HG03460 (cell line): ENCODE measurements at regions not wholly inside any gene's neighbourhood (a gene's known extent, or its start where the extent isn't known, plus 50 kb on each side); places are given as distances from the start of the nearest gene placed in this dataset.

Source experiments
- ATAC-seq: cut with Tn5 transposase; IDR thresholded peaks from one replicate; pipeline ENCODE4 v1.9.1; 2021; ENCODE audit not compliant: unreplicated experiment

DNA sequence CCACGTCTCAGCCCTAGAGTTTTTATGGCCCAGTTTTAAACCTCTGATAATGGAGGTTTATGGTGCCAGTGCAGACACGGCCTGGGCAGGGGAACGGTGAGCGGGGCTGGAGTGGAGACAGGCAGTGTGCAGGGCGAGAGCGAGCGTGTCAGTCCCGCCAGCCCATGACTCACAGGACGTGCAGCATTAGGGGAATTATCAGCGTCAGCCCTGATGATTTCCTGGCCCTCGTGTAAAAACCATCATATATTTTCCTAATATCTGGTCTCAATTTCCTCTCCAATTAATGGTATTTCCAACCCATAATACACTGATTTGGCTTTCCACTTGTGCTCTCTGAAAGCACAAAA lies 104.6 kb upstream of the VSTM2B start:
- ATAC-seq, result no peak

DNA sequence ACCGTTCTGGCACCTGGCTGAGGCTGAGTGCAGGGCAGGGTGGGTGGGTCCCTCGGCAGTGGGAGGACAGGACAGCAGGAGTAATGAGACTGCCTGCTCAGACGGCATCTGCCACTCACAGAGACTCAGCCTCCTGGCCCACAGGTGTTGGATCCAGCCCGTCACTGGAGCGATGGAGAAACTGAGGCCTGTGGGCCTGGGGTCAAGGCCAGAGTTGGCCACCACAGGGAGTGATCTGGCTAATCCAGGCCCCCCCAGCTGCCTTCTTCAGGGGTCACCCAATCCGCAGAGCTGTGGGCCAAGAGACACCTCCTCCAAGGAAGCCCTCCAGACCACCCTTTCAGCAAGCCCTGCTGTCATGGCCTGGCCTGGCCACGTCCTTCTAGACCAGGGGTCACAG lies 103.7 kb upstream of the VSTM2B start:
- no peak for ATAC-seq

DNA sequence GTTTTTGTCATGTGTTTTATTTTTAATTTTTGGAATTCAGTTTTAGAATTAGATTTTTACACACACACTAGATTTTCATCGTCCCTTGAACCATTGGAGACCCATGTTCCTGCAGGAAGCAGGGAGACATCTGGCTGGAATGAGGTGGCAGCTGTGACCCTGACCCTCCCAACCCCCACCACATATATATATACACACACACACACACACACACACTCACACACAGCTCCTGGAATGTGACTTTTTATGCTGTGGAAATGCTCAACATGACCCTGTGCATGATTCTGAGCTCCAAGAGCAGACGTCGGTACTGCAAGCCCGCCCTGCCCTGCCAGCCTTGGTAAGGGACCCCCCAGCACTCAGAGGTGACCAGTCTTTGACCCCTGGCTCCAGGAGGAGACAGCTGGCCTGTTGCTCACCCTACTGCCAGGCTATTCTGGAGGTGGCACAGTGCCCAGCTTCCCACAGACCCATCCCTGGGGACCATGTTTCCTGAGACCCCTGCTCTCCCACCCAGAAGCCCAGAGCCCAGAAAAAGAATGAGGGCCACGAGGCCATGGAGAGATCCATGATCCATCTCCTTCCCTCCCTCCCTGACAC lies 103.2 kb upstream of the VSTM2B start:
- ATAC-seq, result no peak

DNA sequence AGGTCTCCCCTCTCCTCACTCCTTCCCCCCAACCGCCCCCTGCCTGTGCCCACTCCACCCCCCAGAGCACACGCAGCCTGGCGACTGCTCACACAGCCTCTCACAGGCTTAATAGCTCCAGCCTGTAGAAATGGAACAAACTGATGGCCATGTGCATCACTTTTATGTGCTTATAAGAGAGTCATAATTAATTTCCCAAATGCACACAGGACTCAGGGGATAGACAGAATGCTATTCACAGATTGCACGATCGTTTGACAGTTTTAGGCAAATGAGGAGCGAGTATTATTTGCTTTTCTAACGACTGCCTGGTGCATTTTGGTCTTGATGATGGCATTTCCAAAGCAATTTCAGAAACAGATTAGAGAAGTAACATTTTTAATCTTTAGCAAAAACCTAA lies 97.7 kb upstream of the VSTM2B start:
- no peak for ATAC-seq

DNA sequence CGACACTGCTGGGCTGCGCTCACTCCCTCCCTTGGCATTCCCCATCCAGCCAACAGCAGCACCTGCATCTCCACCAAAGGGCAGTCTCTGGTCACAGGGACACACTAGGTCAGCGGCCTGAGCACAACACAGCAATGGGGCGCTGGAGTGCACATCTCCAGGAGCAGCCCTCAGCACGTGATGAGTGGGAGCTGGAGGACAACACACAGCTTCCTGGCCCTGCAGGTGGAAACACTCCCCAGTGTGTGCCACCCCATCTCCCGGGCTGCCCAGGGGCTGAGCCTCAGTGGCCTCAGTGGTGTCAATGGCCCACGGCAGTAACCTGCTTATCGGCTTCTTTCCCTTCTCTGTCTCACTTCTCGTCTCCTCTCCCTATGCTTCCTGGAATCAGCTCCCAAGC lies 96.8 kb upstream of the VSTM2B start:
- no peak for ATAC-seq

DNA sequence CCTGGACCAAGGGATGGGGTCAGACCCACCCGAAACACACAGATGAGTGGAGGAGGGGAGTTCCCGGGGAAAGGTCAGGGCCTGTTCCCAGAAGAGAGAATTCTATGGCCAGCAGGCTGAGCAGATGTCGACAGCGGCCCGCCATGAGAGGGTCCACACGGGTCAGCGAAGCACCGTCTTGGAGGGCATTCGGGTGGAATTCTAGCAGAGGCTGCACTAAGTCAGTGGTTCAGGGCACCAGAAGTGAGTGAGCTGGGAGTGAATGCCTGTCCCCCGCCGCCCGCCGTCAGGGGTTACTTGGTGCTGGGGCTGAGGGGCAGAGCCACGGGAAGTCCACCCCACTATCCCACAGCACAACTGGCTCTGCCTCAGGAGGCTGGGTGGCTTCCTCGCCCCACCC lies 96.2 kb upstream of the VSTM2B start:
- no peak for ATAC-seq

DNA sequence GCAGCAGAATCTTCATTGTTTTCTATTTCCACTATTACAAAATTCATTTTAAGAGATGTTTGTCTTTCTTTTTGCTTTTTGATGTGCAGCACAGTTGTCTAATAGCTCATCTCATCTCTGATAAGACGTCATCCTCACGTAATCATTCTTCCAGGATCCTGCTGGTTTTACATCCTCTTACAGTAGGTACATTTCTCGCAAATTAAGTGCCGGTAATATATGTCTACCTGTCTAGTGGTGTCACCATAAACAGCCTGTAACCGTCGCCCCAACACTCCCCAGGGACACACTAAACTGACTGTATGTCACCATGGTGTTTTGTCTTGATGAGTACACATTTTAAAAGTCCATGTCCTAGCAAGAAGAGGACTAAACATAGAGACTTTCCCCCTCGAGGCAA lies 94.5 kb upstream of the VSTM2B start:
- no peak for ATAC-seq

DNA sequence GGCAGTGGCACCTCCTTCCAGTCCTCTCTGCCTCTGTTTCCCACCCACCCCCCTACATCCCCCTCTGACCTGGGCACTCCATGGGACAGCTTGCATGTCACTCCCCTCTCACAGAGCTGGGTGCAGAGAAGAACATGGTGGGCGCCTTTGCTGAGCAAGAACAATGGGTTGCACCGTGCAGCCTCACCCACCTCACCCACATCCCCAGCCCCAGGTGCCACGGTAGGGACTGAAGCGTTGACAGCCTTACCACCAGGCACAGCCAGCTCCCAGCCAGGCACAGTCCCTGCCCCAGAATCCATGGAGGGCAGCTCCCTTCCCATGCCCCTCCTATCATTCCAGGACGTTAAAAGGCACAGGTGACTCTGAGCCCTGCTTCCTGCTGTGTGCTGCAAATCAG lies 93.1 kb upstream of the VSTM2B start:
- ATAC-seq, result no peak

DNA sequence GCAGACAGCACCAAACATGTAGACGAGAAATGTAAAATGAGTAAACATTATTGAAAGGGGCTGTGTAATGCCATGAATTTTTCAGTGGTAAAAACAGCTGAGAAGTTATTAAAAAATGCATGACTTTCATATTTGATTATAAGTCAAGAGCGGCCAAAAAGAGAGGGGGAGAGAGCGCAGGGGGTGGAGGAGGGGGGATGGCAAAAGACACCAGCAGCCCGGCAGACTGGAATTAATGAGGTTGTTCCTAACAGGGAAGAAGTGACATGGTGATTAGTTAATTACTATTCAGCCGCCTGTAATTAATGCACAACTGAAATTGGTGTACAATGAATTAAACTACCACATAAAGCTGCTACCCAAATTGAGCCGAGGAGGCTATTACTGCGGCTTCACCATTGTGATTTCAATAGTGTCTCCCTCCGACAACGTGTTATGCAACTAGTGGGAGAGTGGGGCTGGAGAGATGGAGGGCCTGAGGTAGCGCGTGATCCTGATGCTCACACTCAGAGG lies 89.1 kb upstream of the VSTM2B start:
- ATAC-seq, result no peak

DNA sequence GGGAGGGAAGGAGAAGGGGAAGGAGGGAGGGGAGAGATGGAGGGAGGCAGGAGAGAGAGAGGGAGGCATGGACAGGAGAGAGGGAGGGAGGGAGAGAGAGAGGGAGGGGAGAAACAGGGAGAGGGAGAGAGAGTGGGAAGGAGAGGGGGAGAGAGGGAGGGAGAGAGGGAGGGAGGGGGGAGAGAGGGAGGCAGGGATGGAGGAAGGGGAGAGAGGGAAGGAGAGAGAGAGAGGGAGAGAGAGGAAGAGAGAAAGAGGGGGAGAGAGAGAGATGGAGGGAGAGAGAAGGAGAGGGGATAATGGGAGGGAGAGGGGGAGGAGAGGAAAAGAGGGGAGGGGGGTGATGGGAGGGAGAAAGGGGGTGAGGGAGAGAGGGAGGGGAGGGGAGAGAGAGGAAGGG lies 86.8 kb upstream of the VSTM2B start:
- no peak for ATAC-seq

DNA sequence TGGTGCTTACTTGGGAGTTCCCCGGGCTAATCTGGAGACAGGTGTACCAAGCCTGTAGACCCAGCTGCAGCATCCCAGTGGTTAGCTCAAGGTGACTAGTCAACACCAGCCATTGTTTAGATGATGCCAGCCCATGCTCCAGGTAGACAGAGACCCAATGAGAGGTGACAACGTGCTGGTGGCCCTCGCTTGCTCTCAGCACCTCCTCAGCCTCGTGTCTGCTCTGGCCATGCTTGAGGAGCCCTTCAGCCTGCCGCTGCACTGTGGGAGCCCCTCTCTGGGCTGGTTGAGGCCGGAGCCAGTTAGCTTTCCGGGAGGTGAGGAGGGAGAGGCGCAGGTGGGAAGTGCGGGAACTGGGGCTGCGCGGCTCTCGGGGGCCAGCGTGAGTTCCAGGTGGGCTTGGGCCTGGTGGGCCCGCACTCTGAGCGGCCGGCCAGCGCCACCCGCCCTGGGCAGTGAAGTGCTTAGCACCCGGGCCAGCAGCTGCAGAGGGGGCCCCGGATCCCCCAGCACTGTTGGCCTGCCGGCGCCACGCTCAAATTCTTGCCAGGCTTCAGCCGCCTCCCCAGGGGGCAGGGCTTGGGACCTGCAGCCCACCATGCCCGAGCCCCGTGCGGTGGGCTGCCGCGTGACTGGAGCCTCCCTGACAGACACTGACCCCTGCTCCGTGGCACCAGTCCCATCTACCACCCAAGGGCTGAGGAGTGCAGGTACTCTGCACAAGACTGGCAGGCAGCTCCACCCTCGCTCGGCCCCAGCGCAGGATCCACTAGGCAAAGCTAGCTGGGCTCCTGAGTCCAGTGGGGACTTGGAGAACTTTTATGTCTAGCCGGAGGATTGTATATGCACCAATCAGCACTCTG lies 85.9 kb upstream of the VSTM2B start:
- no peak for ATAC-seq

DNA sequence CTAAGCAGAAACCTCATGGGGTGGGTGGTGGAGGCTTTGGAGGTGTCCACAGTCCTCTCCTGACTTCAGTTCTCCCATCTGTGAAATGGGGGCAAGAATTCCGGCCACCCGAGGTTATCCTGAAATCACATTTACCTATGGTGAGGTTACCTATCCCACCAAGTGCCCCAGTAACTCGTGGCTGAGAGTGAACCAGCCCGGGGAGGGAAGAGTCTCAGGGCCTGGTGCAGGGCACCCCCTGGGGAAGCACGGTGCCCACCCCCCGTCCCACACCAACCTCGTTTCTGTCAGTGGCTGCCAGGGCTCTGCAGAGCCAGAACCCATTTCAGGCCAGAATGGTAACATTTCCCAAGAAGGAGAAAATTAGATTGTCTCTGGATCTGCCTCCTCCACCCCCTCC lies 83.7 kb upstream of the VSTM2B start:
- no peak for ATAC-seq

DNA sequence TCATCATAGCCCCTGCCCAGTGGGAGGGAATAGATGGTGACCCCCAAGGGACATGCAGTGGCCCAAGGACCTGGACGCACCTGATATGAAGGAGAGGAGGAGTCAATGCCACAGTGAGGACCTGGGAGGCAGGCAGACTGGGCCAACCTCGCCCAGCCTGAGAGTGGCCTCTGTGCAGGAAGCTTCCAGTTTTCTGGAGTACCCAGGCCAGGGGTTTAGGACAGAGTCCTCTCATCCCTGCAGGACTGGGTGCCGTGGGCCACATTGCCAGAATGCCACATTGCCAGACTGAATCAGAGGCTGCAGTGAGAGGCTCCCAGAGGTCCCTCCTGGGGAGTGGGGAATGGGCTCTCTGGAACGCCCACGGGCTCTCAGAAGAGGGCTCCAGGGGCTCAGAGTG lies 82.9 kb upstream of the VSTM2B start:
- no peak for ATAC-seq

DNA sequence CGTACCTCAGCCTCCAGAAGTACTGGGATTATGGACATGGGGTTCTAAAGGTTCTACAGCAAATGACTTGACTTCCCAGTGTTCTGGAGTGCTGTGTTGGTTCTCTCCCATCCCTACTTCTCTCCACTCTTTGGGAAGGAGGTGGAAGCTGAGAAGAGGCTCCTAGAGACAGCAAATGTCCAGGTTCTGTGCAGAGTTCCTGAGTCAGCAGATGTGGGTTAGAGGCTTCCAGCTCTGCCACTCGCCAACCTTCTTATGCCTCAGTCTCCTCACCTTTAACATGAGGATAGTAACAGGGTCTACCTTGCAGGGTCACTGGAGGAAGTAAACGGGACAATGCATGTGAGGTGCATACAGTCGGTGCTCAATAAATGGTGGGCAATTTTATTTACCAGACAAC lies 80.5 kb upstream of the VSTM2B start:
- no peak for ATAC-seq

DNA sequence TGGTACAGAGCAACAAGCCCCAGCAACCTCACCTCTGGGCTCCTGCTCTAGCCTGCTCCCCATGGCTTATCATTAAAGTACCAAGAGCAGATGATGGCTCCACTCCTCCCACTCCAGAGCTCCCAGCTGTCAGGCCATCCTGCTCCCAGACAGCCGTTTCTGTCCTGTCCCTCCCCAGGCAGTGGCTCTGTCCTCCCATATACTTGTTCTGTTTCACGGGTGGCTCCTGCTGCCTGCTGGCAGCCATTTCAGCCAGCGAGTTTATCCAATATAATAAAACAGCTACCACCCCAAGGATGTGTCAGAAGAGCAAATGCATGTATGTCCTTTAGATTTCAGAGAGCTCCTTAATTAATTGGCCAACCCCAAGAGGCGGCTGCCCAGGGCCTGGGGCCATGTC lies 79.4 kb upstream of the VSTM2B start:
- no peak for ATAC-seq

DNA sequence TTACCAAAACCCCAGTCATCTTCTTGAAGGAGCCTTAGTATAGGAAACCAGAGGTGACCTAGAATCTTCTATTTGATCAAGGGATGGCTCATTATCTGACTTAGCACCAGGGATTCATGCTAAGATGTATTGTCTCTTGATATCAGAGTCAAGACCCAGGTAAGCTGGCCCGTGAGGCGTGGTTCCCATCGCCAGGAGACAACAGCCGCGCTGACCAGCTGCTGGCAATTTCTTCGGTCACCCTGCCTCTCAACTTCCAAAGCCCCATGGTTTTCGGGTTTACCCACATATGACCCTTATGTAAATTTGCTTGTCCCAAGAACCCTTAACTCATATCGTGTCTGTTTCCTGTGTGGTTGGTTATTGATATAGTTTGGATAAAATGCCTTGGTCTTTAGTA lies 77.7 kb upstream of the VSTM2B start:
- ATAC-seq, result no peak

DNA sequence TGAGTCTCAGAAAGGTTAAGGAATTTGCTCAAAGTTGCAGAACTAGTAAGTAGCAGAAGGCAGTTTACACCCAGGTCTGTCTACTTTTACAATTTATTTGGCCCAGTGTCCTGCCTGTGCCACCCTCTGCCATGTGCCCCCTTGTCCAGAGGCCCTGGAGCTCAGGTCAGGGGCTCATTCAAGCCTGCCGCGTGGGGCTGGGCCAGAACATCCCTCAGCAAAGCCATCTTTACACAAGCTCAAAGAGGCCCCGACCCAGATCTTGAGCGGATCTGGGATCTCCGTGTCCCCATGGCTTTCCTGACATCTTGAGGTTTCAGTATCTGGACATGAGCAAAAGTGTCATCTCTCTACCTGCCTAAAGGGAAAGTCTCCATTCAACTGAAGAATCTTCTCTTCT lies 76.4 kb upstream of the VSTM2B start:
- no peak for ATAC-seq

DNA sequence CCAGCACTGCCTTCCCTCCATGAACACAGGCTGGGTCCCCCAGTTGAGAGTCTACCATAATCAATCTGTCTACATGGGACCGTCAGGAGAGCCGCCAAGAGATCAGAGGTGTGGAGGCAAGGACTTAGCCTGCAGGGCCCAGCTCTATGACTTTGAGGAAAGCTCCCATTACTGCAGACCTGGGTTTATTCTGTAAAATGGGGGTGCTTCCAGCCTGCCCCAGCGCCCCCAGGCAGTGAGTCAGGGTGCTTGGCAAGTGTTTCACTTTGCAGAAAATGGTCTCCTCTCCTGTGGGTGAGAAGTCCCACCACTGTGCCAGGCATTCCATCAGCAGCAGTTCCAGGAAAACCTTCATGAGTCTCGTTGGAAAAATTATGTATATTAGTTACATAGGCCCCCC lies 75.5 kb upstream of the VSTM2B start:
- no peak for ATAC-seq

DNA sequence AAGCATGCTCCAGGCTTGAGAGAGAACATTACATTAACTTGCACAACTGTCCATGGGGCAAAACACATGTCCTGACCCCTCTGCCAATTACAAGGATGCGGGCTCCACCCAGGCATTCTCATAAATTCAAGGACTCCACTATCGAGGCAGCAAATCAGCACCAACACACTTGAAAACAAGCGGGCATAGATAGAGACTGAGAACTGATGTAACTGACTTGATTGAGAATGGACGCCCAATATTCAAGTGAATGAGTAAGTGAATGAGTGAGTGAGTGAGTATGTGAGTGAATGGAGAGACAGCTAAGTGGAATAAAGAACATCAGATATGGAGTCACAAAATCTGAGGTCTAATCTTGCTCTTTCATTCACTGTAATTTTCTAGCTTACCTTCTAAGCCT lies 75.0 kb upstream of the VSTM2B start:
- ATAC-seq, result no peak

DNA sequence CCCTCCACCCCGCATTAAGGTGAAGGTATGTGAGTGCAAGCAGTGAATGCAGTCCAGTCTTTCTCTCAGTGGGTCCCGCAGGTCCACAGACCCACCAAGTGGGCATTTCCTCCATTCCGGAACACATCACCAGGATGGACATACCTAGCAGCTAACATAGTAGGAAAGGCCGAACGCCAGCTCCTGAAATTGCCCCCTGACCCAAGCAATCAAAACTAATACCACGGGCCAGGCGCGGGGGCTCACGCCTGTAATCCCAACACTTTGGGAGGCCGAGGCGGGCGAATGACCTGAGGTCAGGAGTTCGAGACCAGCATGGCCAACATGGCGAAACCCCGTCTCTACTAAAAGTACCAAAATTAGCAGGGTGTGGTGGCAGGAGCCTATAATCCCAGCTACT lies 71.7 kb upstream of the VSTM2B start:
- ATAC-seq, result no peak

DNA sequence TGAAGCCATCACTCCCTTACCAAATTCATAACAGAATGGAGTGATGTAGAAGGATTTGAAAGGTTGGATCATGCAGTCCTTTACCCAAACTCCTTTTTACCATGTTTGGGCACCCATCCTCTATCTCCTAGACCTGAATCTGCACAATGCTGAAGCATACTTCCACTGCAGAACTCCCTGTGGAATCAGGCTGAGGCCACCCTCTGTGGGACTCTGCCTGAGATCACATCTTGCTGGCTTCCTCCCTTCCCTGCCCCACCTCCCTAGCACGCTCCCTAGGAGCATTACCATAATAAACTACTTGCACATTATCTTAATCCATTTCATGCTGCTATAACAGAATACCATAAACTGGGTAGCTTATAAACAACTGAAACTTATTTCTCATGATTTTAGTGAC lies 68.4 kb upstream of the VSTM2B start:
- ATAC-seq, result no peak

DNA sequence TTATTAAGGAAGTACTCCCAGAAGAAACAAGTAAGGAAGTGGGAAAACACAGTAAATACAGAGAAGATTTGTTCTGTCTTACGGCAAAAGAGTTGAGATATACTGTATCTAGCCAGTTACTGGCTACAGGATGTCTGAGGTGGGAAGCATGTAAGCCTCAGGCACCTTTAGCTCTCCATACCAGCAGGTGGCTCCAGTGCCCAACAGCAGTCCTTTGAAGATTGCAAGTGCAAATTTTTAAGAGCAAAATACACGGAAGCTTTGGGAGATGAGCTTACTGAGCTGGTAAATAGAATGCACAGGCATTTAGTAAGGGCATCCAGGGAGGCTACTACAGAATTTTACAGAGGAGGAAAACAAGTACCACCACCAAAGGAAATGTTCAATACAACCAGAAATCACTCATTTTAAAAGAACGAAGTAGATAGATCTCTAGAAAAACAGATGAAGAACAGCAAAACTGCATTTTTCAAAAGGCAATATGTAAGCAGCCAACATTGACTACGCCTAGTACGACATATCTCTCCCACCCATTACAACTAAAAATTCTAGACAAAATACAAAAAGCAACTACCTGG lies 57.9 kb upstream of the VSTM2B start:
- no peak for ATAC-seq
